PFSK-1 (cell line): ENCODE measurements at regions not wholly inside any gene's neighbourhood (a gene's known extent, or its start where the extent isn't known, plus 50 kb on each side); places are given as distances from the start of the nearest gene placed in this dataset.

Experiments
- POLR2AphosphoS5 ChIP-seq: IDR thresholded peaks from 2 replicates; pipeline ENCODE4 v1.6.1; 2012; ENCODE audit warnings: low read depth, mild to moderate bottlenecking, control low read depth, low read length, moderate library complexity
- SIN3A ChIP-seq: IDR thresholded peaks from 2 replicates; pipeline ENCODE4 v1.6.1; 2012; ENCODE audit warnings: mild to moderate bottlenecking, low read length, moderate library complexity, borderline replicate concordance; ENCODE audit not compliant: insufficient read depth
- TAF1 ChIP-seq: IDR thresholded peaks from 2 replicates; pipeline ENCODE4 v1.6.1; 2012; ENCODE audit warnings: low read length, control low read depth, borderline replicate concordance; ENCODE audit not compliant: insufficient read depth
- TF ChIP-seq, protein P1 (sequence below), 2 experiments: IDR thresholded peaks; 2 replicates each; pipeline versions ENCODE4 v1.6.1 to v1.8.0; 2011 to 2012; ENCODE audit warnings: low read depth in 2 of 2, low read length in 2 of 2, control low read depth in 1 of 2, inconsistent platforms in 1 of 2, mild to moderate bottlenecking in 1 of 2, moderate library complexity in 1 of 2; ENCODE audit not compliant: insufficient read depth in 1 of 2

GRCh38 chr2:150388289-150388625 is 99.2 kb downstream of the RND3 start:
- TF ChIP-seq POLR2AphosphoS5 (no peak), SIN3A (no peak), TAF1 (no peak)
- TF ChIP-seq, protein P1, sequence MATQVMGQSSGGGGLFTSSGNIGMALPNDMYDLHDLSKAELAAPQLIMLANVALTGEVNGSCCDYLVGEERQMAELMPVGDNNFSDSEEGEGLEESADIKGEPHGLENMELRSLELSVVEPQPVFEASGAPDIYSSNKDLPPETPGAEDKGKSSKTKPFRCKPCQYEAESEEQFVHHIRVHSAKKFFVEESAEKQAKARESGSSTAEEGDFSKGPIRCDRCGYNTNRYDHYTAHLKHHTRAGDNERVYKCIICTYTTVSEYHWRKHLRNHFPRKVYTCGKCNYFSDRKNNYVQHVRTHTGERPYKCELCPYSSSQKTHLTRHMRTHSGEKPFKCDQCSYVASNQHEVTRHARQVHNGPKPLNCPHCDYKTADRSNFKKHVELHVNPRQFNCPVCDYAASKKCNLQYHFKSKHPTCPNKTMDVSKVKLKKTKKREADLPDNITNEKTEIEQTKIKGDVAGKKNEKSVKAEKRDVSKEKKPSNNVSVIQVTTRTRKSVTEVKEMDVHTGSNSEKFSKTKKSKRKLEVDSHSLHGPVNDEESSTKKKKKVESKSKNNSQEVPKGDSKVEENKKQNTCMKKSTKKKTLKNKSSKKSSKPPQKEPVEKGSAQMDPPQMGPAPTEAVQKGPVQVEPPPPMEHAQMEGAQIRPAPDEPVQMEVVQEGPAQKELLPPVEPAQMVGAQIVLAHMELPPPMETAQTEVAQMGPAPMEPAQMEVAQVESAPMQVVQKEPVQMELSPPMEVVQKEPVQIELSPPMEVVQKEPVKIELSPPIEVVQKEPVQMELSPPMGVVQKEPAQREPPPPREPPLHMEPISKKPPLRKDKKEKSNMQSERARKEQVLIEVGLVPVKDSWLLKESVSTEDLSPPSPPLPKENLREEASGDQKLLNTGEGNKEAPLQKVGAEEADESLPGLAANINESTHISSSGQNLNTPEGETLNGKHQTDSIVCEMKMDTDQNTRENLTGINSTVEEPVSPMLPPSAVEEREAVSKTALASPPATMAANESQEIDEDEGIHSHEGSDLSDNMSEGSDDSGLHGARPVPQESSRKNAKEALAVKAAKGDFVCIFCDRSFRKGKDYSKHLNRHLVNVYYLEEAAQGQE (IDR thresholded peaks at IDR 0.05; ENCODE audit: insufficient read depth in 1 of 2, low read depth in 2 of 2, low read length in 2 of 2) = no peak
